GM12873 (cell line): ENCODE measurements at regions not wholly inside any gene's neighbourhood (a gene's known extent, or its start where the extent isn't known, plus 50 kb on each side); places are given as distances from the start of the nearest gene placed in this dataset.

Experiments used
- TF ChIP-seq, protein P1 (sequence below): IDR thresholded peaks from 2 replicates; pipeline ENCODE4 v1.5.1; 2012; ENCODE audit warnings: low read depth, mild to moderate bottlenecking, moderate library complexity, low read length, control low read depth; ENCODE audit not compliant: insufficient read depth; ENCODE audit errors: missing control alignments

DNA sequence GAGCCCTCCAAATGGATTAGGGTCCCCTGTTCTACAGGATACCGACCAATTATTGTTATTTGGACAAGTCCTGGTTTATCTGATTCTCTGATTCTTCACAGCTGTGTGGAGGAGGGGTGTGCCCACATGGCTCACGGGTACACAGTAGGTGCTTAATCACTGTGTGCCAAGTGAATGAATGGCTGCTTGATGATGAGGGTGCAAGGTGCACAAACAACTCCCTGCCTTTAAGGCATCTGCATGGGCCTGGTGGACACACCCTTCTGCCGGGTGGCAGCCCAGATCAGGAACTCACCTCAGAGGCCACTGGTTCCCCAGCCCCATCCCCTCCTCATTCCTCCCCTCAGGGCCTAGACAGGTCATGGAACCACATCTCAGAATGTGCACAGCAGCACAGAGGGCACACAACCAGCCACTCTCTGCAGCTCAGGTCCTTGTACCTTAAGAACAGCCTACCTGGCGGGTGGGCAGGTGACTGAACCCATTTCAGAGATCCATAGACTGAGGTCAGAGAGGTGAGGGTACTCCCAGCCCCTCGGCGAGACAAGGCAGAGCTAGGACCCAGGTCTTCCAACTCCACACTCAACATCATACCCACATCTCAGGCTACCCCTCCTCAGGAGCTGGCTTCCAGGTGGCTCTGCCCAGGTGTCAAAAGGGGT, 50.3 kb downstream of the SHANK2 start:
- TF ChIP-seq, protein P1, sequence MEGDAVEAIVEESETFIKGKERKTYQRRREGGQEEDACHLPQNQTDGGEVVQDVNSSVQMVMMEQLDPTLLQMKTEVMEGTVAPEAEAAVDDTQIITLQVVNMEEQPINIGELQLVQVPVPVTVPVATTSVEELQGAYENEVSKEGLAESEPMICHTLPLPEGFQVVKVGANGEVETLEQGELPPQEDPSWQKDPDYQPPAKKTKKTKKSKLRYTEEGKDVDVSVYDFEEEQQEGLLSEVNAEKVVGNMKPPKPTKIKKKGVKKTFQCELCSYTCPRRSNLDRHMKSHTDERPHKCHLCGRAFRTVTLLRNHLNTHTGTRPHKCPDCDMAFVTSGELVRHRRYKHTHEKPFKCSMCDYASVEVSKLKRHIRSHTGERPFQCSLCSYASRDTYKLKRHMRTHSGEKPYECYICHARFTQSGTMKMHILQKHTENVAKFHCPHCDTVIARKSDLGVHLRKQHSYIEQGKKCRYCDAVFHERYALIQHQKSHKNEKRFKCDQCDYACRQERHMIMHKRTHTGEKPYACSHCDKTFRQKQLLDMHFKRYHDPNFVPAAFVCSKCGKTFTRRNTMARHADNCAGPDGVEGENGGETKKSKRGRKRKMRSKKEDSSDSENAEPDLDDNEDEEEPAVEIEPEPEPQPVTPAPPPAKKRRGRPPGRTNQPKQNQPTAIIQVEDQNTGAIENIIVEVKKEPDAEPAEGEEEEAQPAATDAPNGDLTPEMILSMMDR: no peak

DNA sequence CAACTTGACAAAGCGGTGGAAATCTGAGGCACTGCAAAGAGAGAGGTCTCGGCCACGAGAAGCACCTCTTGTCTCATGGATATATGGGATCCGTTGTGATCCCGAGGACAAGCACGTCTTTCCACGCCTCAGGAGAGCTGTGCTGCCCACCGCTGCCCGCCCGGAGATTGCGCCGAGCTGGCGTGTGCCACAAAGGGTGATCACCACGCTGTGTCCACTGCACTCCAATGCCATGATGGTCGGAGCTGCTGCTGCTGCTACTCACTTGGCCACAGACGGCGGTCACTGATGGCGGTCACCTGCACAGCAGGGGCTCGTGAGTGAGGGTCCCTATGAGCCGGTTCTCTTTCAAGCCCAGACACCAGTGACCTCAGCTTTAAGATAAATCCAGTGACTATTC, 51.1 kb downstream of the SHANK2 start:
- TF ChIP-seq, protein P1: no peak

- TF ChIP-seq, protein P1: no peak
Observed at GRCh38 chr11:71200761-71201160, 51.6 kb downstream of the SHANK2 start.

DNA sequence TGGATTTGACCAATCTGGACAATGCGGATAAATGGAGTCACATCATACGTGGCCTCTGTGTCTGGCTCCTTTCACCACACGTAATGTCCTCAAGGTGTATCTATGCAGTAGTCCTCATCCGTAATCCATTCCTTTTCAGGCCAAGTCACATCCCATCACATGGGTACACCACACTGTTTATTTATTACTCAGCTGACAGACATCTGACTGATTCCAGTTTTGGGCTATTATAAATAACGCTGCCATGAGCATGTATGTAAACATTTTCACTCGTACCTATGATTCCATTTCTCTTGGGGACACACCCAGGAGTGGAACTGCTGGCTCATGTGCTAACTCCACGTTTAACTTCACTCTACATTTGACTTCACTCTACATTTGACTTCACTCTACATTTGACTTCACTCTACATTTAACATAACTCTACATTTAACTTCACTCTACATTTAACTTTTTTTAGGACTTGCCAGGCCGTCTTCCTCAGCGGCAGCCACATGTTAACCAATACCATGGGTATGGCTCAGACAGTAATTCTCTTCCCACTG, 52.1 kb downstream of the SHANK2 start:
- TF ChIP-seq, protein P1: no peak

GRCh38 chr11:71199226-71199820, 53.1 kb downstream of the SHANK2 start:
- TF ChIP-seq, protein P1: no peak

DNA sequence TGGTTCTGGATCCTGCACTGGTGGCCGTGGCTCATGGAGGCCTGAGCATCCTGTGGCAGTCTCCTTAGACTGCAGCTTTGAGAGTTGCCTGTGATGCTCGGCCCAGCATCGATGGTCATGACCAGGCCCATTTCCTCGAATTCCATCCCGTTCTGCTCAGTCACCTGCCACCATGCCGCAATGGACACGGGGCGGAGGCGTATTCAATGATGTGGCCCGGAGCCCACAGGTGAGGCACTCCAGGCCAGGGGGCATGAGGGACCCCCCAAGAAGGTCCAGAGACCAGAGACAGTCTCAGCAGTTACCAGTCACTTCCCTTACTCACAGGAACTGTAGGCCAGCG, 53.6 kb downstream of the SHANK2 start:
- TF ChIP-seq, protein P1: no peak

DNA sequence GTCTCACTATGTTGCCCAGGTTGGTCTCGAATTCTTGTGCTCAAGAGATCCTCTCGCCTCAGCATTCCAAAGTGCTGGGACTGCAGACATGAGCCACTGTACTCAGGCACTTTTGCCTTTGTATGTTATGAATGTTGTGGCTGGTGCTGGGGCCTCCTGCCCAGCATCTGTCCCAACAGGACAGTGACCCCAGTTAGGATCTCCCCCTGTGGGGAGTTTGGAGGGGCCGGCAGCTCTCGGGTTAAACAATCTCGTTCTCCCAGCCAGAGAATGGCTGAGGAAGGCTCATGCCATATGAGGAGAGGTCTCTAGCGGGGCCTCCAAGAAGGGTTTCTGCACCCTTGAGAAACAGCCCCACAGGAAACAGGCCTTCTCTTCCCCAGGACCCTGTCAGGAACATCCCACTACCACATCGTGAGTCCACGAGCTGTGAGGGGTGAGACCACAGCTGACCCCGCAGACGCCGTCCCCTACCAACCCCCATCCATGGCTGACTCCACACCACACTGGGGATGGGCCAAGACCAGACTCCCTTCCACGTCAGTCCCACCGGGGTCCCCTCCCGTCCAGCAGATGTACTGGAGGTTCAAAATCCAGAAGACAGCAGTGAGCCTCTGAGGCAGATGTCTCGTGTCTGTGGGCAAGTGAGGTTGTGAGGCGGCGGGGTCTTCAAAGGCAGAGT, 54.1 kb downstream of the SHANK2 start:
- TF ChIP-seq, protein P1: no peak
